Upper lobe of right lung (tissue), 1 donor: ENCODE measurements at regions not wholly inside any gene's neighbourhood (a gene's known extent, or its start where the extent isn't known, plus 50 kb on each side); places are given as distances from the start of the nearest gene placed in this dataset.

Source experiments
- ATAC-seq: fragments of 200-7000 bp; cut with Tn5 transposase; one replicate; pipeline ENCODE4 v1.9.1; 2020; ENCODE audit warnings: mild to moderate bottlenecking, moderate library complexity
- DNase-seq: peaks from one replicate; pipeline ENCODE4 v3.0.0-alpha.2; 2020
- H3K27ac ChIP-seq: fragments of 200-600 bp; one replicate; pipeline ENCODE4 v1.8.0; 2022
- H3K27me3 ChIP-seq: fragments of 200-600 bp; one replicate; pipeline ENCODE4 v1.8.0; 2022; ENCODE audit warnings: mild to moderate bottlenecking
- H3K36me3 ChIP-seq: fragments of 200-600 bp; one replicate; pipeline ENCODE4 v1.8.0; 2022
- H3K4me1 ChIP-seq: fragments of 200-600 bp; one replicate; pipeline ENCODE4 v1.8.0; 2022
- H3K4me3 ChIP-seq: fragments of 200-600 bp; one replicate; pipeline ENCODE4 v1.8.0; 2022; ENCODE audit warnings: mild to moderate bottlenecking
- H3K9me3 ChIP-seq: fragments of 200-600 bp; one replicate; pipeline ENCODE4 v1.8.0; 2022
- intact Hi-C: fragments of 100-400 bp; cut with DNase I; formaldehyde crosslinking; loops from one replicate; pipeline ENCODE4 v1.11.0; 2022
- TF ChIP-seq, protein P1 (sequence below): fragments of 200-600 bp; IDR thresholded peaks from one replicate; pipeline ENCODE4 v1.8.0; 2022; ENCODE audit warnings: antibody characterized with exemption
- donor health status: DM: no; HTN: yes; CAD: no; lungs with severe emphysema.

DNA sequence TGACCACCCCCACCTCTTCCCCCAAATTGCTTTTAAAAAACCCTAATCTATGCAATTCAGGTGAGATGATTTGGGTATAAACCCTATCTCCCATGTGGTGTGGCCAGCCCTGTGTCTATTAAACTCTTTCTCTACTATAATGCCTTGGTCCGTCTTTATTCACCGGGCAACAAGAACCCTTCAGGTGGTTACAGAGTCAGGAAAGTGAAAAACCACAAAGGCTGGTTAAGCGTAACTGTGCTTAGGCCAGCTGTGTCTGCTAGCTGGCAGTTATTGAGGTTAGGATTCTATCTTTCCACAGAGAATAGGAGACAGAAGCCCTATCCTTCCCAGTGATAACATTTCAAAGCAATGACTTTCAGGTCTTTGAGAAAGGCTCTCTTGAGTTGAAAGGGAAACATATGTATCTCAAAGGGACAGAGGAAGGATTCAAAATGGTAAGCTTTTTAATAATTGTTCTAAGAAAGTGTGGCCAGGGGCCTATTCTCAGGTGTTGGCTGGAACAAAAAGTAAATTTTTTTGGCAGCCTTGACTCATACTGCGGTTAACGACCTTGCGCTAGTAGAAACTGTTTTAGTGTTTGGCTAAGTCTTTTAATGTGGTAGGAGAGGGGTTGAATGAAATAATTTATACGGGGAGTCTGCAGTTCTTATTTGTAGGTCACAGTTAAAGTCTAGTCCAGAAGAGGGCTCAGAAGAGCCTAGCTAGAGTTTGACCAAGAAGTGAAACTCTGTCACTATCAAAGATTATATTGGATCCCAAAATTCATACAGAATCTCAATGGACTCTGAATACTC lies 89.0 kb downstream of the NPAP1 start:
- H3K27ac ChIP-seq = no peak overlapping the region
- H3K4me3 ChIP-seq = no peak overlapping the region
- TF ChIP-seq, protein P1, sequence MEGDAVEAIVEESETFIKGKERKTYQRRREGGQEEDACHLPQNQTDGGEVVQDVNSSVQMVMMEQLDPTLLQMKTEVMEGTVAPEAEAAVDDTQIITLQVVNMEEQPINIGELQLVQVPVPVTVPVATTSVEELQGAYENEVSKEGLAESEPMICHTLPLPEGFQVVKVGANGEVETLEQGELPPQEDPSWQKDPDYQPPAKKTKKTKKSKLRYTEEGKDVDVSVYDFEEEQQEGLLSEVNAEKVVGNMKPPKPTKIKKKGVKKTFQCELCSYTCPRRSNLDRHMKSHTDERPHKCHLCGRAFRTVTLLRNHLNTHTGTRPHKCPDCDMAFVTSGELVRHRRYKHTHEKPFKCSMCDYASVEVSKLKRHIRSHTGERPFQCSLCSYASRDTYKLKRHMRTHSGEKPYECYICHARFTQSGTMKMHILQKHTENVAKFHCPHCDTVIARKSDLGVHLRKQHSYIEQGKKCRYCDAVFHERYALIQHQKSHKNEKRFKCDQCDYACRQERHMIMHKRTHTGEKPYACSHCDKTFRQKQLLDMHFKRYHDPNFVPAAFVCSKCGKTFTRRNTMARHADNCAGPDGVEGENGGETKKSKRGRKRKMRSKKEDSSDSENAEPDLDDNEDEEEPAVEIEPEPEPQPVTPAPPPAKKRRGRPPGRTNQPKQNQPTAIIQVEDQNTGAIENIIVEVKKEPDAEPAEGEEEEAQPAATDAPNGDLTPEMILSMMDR = no peak
- no peaks in the 10 kb centered on the region for H3K36me3 ChIP-seq
- no peaks in the 10 kb centered on the region for H3K9me3 ChIP-seq
- H3K4me1 ChIP-seq = no peaks in the 10 kb centered on the region
- ATAC-seq (no peak), DNase-seq (no peak)
- H3K27me3 ChIP-seq = no peaks in the 10 kb centered on the region
- intact Hi-C loops = no loop called here

- H3K9me3 ChIP-seq = no peaks in the 10 kb centered on the region
- no peak overlapping the region for H3K4me3 ChIP-seq
- H3K4me1 ChIP-seq = no peaks in the 10 kb centered on the region
- H3K27me3 ChIP-seq = no peaks in the 10 kb centered on the region
- no peak for ATAC-seq
- TF ChIP-seq, protein P1 = no peak
- intact Hi-C loops = no loop called here
- no peak overlapping the region for H3K27ac ChIP-seq
- DNase-seq = no peak
- no peaks in the 10 kb centered on the region for H3K36me3 ChIP-seq
These were observed 91.0 kb downstream of the NPAP1 start for GRCh38 chr15:24766511-24767133.

DNA sequence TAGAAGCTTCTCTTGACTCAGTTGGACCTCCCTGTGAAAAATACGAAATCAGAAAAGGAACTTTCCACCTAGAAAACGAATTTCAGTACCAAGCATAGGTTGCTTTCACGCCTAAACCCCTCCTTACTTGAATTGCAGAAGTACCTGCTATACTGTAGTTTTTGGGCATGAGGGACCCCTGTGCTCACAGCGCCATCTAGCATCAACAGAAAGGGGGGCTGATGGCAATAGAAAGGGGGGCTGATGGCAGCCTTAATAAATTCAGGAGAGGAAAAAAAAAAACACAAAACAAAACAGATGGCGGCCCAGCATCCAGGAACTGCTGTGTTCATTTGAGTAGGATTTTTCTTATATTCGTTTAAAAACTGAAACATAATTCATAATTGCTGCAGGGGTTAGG lies 96.7 kb downstream of the NPAP1 start:
- TF ChIP-seq, protein P1 = no peak
- H3K9me3 ChIP-seq = no peaks in the 10 kb centered on the region
- no peaks in the 10 kb centered on the region for H3K4me1 ChIP-seq

DNA sequence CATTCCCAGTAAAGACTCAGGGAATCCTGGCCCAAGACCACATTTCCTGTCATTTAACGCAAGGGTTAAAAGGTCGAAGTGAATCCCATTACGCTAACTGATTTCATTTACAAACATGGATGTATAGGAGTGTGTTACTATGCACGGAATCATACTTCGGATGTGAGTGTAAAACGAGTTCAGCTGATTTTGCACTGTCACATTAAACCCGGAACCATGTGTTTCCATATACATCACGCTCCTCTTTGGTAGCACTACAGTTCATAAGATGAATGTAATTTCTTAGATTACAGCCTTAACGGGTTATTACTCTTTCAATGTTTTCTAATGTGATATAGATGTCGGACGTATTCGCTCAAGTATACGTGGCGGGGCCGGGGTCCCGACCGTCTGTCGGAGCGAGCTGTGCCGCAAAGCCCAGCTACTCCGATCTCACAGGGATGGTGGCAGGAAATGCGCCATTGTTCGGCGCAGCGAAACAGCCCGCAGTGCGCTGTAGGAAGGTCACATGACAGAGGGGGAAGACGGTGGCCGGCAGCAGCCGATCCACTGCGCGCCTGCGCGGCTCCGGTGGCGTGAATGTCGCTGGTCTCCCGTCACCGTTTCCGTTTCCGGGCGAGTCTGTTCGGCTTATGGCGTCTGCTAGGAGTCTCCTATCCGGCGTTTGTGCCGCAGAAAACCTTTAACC lies 97.3 kb downstream of the NPAP1 start:
- Histone ChIP-seq H3K4me3 (peak overlapping the region; percentile 46), H3K36me3 (no peaks in the 10 kb centered on the region), H3K27ac (no peak overlapping the region), H3K4me1 (no peaks in the 10 kb centered on the region), H3K9me3 (no peaks in the 10 kb centered on the region), H3K27me3 (no peaks in the 10 kb centered on the region)
- TF ChIP-seq, protein P1 = no peak
- DNase-seq (peak; percentile 85), ATAC-seq (peak; percentile 93)
- intact Hi-C loops = no loop called here

More for the DNA sequence above, 96.7 kb downstream of the NPAP1 start:
- DNase-seq (no peak), ATAC-seq (no peak)
- Histone ChIP-seq H3K36me3 (no peaks in the 10 kb centered on the region), H3K27ac (no peak overlapping the region), H3K4me3 (no peak overlapping the region), H3K27me3 (no peaks in the 10 kb centered on the region)
- intact Hi-C loops = no loop called here

- no peaks in the 10 kb centered on the region for H3K27me3 ChIP-seq
- no peaks in the 10 kb centered on the region for H3K36me3 ChIP-seq
- H3K27ac ChIP-seq = no peak overlapping the region
- no peaks in the 10 kb centered on the region for H3K9me3 ChIP-seq
- ATAC-seq = no peak
- no peak overlapping the region for H3K4me3 ChIP-seq
- intact Hi-C loops = no loop called here
- TF ChIP-seq, protein P1 = no peak
- no peak for DNase-seq
- no peaks in the 10 kb centered on the region for H3K4me1 ChIP-seq
These were observed 101.7 kb downstream of the NPAP1 start for GRCh38 chr15:24777307-24777706.
